DND-41 (cell line): ENCODE measurements at regions not wholly inside any gene's neighbourhood (a gene's known extent, or its start where the extent isn't known, plus 50 kb on each side); places are given as distances from the start of the nearest gene placed in this dataset.

ENCODE experiments used
- ATAC-seq: fragments of 200-7000 bp; cut with Tn5 transposase; 3 replicates; pipeline ENCODE4 v1.9.1; 2021; ENCODE audit warnings: low read depth; ENCODE audit not compliant: insufficient read depth
- DNase-seq: peaks from one replicate; pipeline ENCODE4 v3.0.0-alpha.2; 2020
- H2AFZ ChIP-seq: 2 replicates; pipeline ENCODE4 v1.6.0; 2012; ENCODE audit warnings: low read depth, low read length
- H3K27ac ChIP-seq: 2 replicates; pipeline ENCODE4 v1.5.1; 2012; ENCODE audit warnings: low read length, inconsistent platforms
- H3K27me3 ChIP-seq: fragments of 200-600 bp; sonication (generic); 2 replicates; pipeline ENCODE4 v1.6.0; 2012; ENCODE audit warnings: low read length, mild to moderate bottlenecking, inconsistent platforms; ENCODE audit not compliant: insufficient read depth, poor library complexity
- H3K36me3 ChIP-seq: 2 replicates; pipeline ENCODE4 v1.5.1; 2012; ENCODE audit warnings: low read length, inconsistent platforms; ENCODE audit not compliant: insufficient read depth
- H3K4me1 ChIP-seq: 2 replicates; pipeline ENCODE4 v1.5.1; 2012; ENCODE audit warnings: mild to moderate bottlenecking, low read length; ENCODE audit not compliant: insufficient read depth
- H3K4me2 ChIP-seq: 2 replicates; pipeline ENCODE4 v1.6.0; 2012; ENCODE audit warnings: mild to moderate bottlenecking, moderate library complexity, low read length, inconsistent platforms; ENCODE audit not compliant: insufficient read depth
- H3K4me3 ChIP-seq, 2 experiments: fragments of 200-600 bp in 1 of 2; shearing (Covaris generic) in 1 of 2; 2 replicates each; pipeline ENCODE4 v1.5.1; 2012 to 2016; ENCODE audit warnings: inconsistent platforms in 2 of 2, low read length in 2 of 2, mild to moderate bottlenecking in 2 of 2, low read depth in 1 of 2, moderate library complexity in 1 of 2
- H3K79me2 ChIP-seq: 2 replicates; pipeline ENCODE4 v1.6.0; 2012; ENCODE audit warnings: low read length, inconsistent platforms; ENCODE audit not compliant: insufficient read depth
- H3K9ac ChIP-seq: 2 replicates; pipeline ENCODE4 v1.6.0; 2012; ENCODE audit warnings: low read depth, mild to moderate bottlenecking, inconsistent platforms, low read length, moderate library complexity
- H3K9me3 ChIP-seq: 2 replicates; pipeline ENCODE4 v1.5.1; 2012; ENCODE audit warnings: low read length, moderate library complexity, mild to moderate bottlenecking, inconsistent platforms; ENCODE audit not compliant: insufficient read depth, severe bottlenecking
- H4K20me1 ChIP-seq: 2 replicates; pipeline ENCODE4 v1.6.0; 2012; ENCODE audit warnings: low read length; ENCODE audit not compliant: insufficient read depth
- CTCF ChIP-seq: IDR thresholded peaks from 2 replicates; pipeline ENCODE4 v1.5.1; 2012; ENCODE audit warnings: borderline replicate concordance, low read length, moderate library complexity, mild to moderate bottlenecking; ENCODE audit not compliant: poor library complexity, severe bottlenecking; ENCODE audit errors: extremely low read depth
- EZH2 ChIP-seq: IDR thresholded peaks from 3 replicates; pipeline ENCODE4 v1.6.1; 2012; ENCODE audit warnings: borderline replicate concordance, low read depth, mild to moderate bottlenecking, moderate library complexity, low read length, inconsistent platforms; ENCODE audit not compliant: severe bottlenecking

GRCh38 chr2:129465045-129465444 is 514.4 kb upstream of the RAB6C start:
- no peak overlapping the region for H3K9ac ChIP-seq
- no peak overlapping the region for H3K4me2 ChIP-seq
- H3K27ac ChIP-seq, result no peak overlapping the region
- no peaks in the 10 kb centered on the region for H3K4me1 ChIP-seq
- TF ChIP-seq EZH2 (no peak), CTCF (no peak)
- no peak overlapping the region for H2AFZ ChIP-seq
- no peaks in the 10 kb centered on the region for H3K79me2 ChIP-seq
- H3K27me3 ChIP-seq, result no peaks in the 10 kb centered on the region
- no peaks in the 10 kb centered on the region for H3K9me3 ChIP-seq
- ATAC-seq (no peak), DNase-seq (no peak)
- no peak overlapping the region for H3K4me3 ChIP-seq
- H4K20me1 ChIP-seq, result no peaks in the 10 kb centered on the region; the same call in 1 of the 2 replicates
- H3K36me3 ChIP-seq, result no peaks in the 10 kb centered on the region

- TF ChIP-seq EZH2 (no peak), CTCF (no peak)
- DNase-seq, result no peak
- Histone ChIP-seq H3K9ac (no peak overlapping the region), H3K4me2 (no peak overlapping the region), H3K4me1 (no peaks in the 10 kb centered on the region), H3K4me3 (no peak overlapping the region), H2AFZ (no peak overlapping the region), H4K20me1 (no peaks in the 10 kb centered on the region; the same call in 1 of the 2 replicates), H3K9me3 (no peaks in the 10 kb centered on the region), H3K79me2 (no peaks in the 10 kb centered on the region), H3K27me3 (no peaks in the 10 kb centered on the region), H3K27ac (no peak overlapping the region), H3K36me3 (no peaks in the 10 kb centered on the region)
- no peak for ATAC-seq
These were observed 513.1 kb upstream of the RAB6C start for GRCh38 chr2:129466389-129466788.

DNA sequence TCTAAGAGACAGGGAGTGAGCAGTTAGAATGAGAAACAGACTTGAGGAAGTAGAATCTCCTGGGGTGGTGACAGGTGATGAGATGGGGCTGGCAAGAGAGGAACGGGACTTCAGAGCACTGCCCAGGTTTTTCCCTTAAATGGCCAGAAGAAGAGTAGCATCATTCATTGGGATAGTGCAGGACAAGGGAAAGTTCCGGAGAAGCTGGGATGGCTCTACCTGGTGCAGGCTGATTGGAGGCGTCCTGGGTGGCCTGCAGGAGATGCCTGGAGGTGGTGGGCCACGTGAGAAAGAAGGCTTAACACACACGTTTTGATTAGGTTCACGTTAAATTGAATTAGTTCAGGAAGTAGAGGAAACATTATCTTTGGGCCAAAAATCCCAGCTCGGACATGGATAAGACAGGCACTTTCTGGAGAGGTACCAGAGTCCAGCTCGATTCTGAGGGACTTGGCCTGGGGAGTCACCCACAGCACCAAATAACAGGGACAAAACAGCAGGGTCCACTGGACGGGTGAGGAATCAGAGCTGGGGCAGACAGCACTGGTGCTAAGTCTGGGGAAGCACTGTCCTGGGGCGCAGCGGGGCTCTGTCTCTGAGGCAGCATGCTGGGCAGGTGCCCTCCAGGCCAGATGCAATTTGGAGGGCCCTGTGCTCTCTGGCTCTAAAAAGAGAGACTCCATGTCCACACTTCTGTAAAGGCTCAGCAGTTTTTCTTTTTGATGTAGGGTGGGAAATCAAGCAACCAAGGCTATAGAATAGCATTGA is 512.3 kb upstream of the RAB6C start:
- DNase-seq (no peak), ATAC-seq (no peak)
- H3K79me2 ChIP-seq, result no peaks in the 10 kb centered on the region
- H3K9ac ChIP-seq, result no peak overlapping the region
- no peak overlapping the region for H3K4me2 ChIP-seq
- no peaks in the 10 kb centered on the region for H3K27me3 ChIP-seq
- TF ChIP-seq EZH2, result no peak
- no peak for TF ChIP-seq CTCF
- H2AFZ ChIP-seq, result no peak overlapping the region
- no peaks in the 10 kb centered on the region; the same call in 1 of the 2 replicates for H4K20me1 ChIP-seq
- no peak overlapping the region for H3K4me3 ChIP-seq
- H3K4me1 ChIP-seq, result no peaks in the 10 kb centered on the region
- H3K9me3 ChIP-seq, result no peaks in the 10 kb centered on the region
- H3K27ac ChIP-seq, result no peak overlapping the region
- H3K36me3 ChIP-seq, result no peaks in the 10 kb centered on the region
